Loucy (cell line): ENCODE measurements at regions not wholly inside any gene's neighbourhood (a gene's known extent, or its start where the extent isn't known, plus 50 kb on each side); places are given as distances from the start of the nearest gene placed in this dataset.

ENCODE experiments used
- EZH2phosphoT487 ChIP-seq: fragments of 200-600 bp; IDR thresholded peaks from 2 replicates; pipeline ENCODE4 v1.6.1; 2018; ENCODE audit warnings: antibody characterized with exemption, mild to moderate bottlenecking, moderate library complexity, borderline replicate concordance
- TF ChIP-seq, protein P1 (sequence below): fragments of 200-600 bp; sonication (generic); conservative IDR thresholded peaks from 2 replicates; pipeline ENCODE4 v1.5.1; 2014; ENCODE audit warnings: mild to moderate bottlenecking, antibody characterized with exemption, low read length

GRCh38 chr21:19343711-19344110 lies 940.1 kb upstream of the TMPRSS15 start:
- TF ChIP-seq, protein P1, sequence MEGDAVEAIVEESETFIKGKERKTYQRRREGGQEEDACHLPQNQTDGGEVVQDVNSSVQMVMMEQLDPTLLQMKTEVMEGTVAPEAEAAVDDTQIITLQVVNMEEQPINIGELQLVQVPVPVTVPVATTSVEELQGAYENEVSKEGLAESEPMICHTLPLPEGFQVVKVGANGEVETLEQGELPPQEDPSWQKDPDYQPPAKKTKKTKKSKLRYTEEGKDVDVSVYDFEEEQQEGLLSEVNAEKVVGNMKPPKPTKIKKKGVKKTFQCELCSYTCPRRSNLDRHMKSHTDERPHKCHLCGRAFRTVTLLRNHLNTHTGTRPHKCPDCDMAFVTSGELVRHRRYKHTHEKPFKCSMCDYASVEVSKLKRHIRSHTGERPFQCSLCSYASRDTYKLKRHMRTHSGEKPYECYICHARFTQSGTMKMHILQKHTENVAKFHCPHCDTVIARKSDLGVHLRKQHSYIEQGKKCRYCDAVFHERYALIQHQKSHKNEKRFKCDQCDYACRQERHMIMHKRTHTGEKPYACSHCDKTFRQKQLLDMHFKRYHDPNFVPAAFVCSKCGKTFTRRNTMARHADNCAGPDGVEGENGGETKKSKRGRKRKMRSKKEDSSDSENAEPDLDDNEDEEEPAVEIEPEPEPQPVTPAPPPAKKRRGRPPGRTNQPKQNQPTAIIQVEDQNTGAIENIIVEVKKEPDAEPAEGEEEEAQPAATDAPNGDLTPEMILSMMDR = no peak
- TF ChIP-seq EZH2phosphoT487 = no peak
